Stimulated activated CD8-positive, alpha-beta memory T cell treated with anti-CD3 and anti-CD28 coated beads, Interleukin-4, amount 100 ng/mL, for 48 hours (primary cell): ENCODE measurements at regions not wholly inside any gene's neighbourhood (a gene's known extent, or its start where the extent isn't known, plus 50 kb on each side); places are given as distances from the start of the nearest gene placed in this dataset.
"Not testable (repeated sequence)": the region's sequence is repeated elsewhere in the genome, so short reads cannot be mapped to it uniquely, and the experiment has no call there.

Experiments
- DNase-seq: peaks from one replicate; pipeline ENCODE4 v3.0.0-alpha.2; 2020

- no peak for DNase-seq
Observed at GRCh38 chr3:26078539-26078938, 288.6 kb downstream of the OXSM start.

GRCh38 chr3:26081166-26081565, 291.3 kb downstream of the OXSM start:
- no peak for DNase-seq

GRCh38 chr3:26081806-26082205, 291.9 kb downstream of the OXSM start:
- DNase-seq: no peak

- no peak for DNase-seq
Observed at GRCh38 chr3:26082911-26083310, 293.0 kb downstream of the OXSM start.

- no peak for DNase-seq
Observed at GRCh38 chr3:26084629-26085028, 294.7 kb downstream of the OXSM start.

GRCh38 chr3:26087751-26088150, 297.9 kb downstream of the OXSM start:
- no peak for DNase-seq

- DNase-seq: no peak
Observed at GRCh38 chr3:26089249-26089648, 299.4 kb downstream of the OXSM start.

GRCh38 chr3:26090589-26090988, 300.7 kb downstream of the OXSM start:
- DNase-seq: no peak

GRCh38 chr3:26091096-26091495, 301.2 kb downstream of the OXSM start:
- no peak for DNase-seq

GRCh38 chr3:26091626-26092025, 301.7 kb downstream of the OXSM start:
- DNase-seq: no peak

GRCh38 chr3:26097111-26097510, 307.2 kb downstream of the OXSM start:
- not testable (repeated sequence) for DNase-seq

- no peak for DNase-seq
Observed at GRCh38 chr3:26099692-26100091, 309.8 kb downstream of the OXSM start.

GRCh38 chr3:26100176-26100575, 310.3 kb downstream of the OXSM start:
- no peak for DNase-seq

- DNase-seq: no peak
Observed at GRCh38 chr3:26102376-26102775, 312.5 kb downstream of the OXSM start.

- no peak for DNase-seq
Observed at GRCh38 chr3:26104851-26105251, 315.0 kb downstream of the OXSM start.

- DNase-seq: no peak
Observed at GRCh38 chr3:26105261-26105660, 315.4 kb downstream of the OXSM start.

GRCh38 chr3:26106228-26106627, 316.3 kb downstream of the OXSM start:
- DNase-seq: no peak

GRCh38 chr3:26108846-26109489, 319.1 kb downstream of the OXSM start:
- DNase-seq: no peak

GRCh38 chr3:26114851-26115250, 325.0 kb downstream of the OXSM start:
- DNase-seq: no peak

GRCh38 chr3:26118165-26118564, 328.3 kb downstream of the OXSM start:
- no peak for DNase-seq

GRCh38 chr3:26132942-26133341, 343.1 kb downstream of the OXSM start:
- DNase-seq: no peak

- DNase-seq: no peak
Observed at GRCh38 chr3:26141296-26141695, 351.4 kb downstream of the OXSM start.

GRCh38 chr3:26145769-26146168, 355.9 kb downstream of the OXSM start:
- DNase-seq: no peak

- DNase-seq: not testable (repeated sequence)
Observed at GRCh38 chr3:26157428-26157827, 367.5 kb downstream of the OXSM start.

- no peak for DNase-seq
Observed at GRCh38 chr3:26171006-26171405, 381.1 kb downstream of the OXSM start.

- DNase-seq: no peak
Observed at GRCh38 chr3:26191556-26191955, 401.7 kb downstream of the OXSM start.
